ENCODE measurements at regions not wholly inside any gene's neighbourhood (a gene's known extent, or its start where the extent isn't known, plus 50 kb on each side); places are given as distances from the start of the nearest gene placed in this dataset.
"Not testable (repeated sequence)": the region's sequence is repeated elsewhere in the genome, so short reads cannot be mapped to it uniquely, and the experiment has no call there.

DNA sequence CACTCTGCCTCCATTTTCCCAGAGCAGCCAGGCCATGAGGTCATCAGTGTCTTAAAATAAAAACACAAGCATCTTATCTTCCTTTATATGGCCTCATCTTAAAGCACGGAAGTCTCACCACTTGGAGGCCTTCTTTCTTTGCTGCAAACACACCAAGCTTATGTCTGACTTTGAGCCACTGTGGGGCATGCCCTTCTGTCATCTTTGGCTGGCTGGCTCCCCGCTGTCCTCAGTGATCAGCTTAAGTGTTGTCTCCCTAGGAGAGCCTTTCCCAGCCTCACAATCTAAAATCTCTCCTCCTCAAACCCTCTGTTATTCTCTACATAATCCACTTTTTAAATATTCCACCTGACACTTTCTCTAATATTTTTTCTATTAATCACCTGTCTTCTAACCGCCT, 191.6 kb upstream of the TTC29 start:
- H3K36me3 ChIP-seq (ENCODE audit: insufficient read depth, low read length) = no peaks in the 10 kb centered on the region
- no peak for DNase-seq (ENCODE audit: low read depth, low spot score)
- H3K9ac ChIP-seq (ENCODE audit: insufficient read length) = no peak overlapping the region
- H3K9me3 ChIP-seq (ENCODE audit: low read depth, low read length) = no peaks in the 10 kb centered on the region
- TF ChIP-seq POLR2AphosphoS5 (IDR thresholded peaks at IDR 0.05; ENCODE audit: borderline replicate concordance, low read depth, low read length) (no peak), FOXP2 (optimal IDR thresholded peaks at IDR 0.05; ENCODE audit: control extremely low read depth, extremely low read length, insufficient read depth) (no peak), EZH2 (IDR thresholded peaks at IDR 0.05) (no peak)
- no peak overlapping the region for H3K4me3 ChIP-seq
- no peak overlapping the region for H3K27ac ChIP-seq

DNA sequence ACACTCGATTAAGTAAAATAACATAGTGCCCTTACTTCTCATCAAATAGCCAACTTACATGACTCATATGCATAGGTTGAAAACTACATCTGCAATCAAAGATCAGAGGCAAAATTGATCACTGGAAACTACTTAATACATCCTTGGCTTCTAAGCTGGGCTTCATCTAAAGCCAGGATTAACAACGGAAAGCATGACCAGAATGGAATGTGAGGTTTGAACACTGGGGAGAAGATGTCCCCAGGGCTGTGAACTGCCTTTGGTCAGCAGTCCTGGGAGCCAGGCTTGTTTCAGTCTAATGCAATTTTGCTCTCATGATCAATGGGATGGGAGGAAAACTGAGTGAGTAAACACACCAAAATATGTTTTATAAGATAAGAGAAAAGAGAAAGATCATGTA, 192.5 kb upstream of the TTC29 start:
- no peaks in the 10 kb centered on the region for H3K9me3 ChIP-seq (ENCODE audit: low read depth, low read length)
- no peaks in the 10 kb centered on the region for H3K36me3 ChIP-seq (ENCODE audit: insufficient read depth, low read length)
- TF ChIP-seq EZH2 (IDR thresholded peaks at IDR 0.05) (no peak), POLR2AphosphoS5 (IDR thresholded peaks at IDR 0.05; ENCODE audit: borderline replicate concordance, low read depth, low read length) (no peak), FOXP2 (optimal IDR thresholded peaks at IDR 0.05; ENCODE audit: control extremely low read depth, extremely low read length, insufficient read depth) (no peak)
- H3K9ac ChIP-seq (ENCODE audit: insufficient read length) = no peak overlapping the region
- no peak for DNase-seq (ENCODE audit: low read depth, low spot score)
- H3K27ac ChIP-seq = no peak overlapping the region
- H3K4me3 ChIP-seq = no peak overlapping the region

DNA sequence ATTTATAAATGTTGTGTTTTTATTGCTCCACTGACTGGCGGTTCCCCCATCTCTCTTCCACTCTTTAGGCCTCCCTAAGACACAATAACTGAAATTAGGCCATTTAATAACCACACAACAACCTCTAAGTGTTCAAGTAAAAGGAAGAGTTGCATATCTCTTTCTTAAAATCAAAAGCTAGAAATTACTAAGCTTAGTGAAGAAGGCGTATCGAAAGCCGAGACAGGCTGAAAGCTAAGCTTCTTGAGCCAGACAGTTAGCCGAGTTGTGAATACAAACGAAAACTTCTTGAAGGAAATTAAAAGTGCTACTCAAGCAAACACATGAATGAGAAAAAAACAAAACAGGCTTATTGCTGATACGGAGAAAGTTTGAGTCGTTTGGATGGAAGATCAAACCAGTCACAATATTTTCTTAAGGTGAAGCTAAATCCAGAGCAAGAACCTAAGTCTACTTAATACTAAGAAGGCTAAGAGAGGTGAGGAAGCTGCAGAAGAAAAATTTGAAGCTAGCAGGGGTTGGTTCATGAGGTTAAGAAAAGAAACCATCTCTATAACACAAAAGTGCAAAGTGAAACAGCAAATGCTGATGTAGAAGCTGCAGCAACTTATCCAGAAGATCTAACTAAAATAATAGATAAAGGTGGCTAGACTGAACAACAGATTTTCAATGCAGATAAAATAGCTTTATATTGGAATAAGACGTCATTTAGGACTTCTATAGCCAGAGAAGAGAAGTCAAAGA, 194.0 kb upstream of the TTC29 start:
- Histone ChIP-seq H3K27ac (no peak overlapping the region), H3K4me3 (no peak overlapping the region), H3K9me3 (ENCODE audit: low read depth, low read length) (no peaks in the 10 kb centered on the region), H3K36me3 (ENCODE audit: insufficient read depth, low read length) (no peaks in the 10 kb centered on the region), H3K9ac (ENCODE audit: insufficient read length) (no peak overlapping the region)
- no peak for DNase-seq (ENCODE audit: low read depth, low spot score)
- TF ChIP-seq POLR2AphosphoS5 (IDR thresholded peaks at IDR 0.05; ENCODE audit: borderline replicate concordance, low read depth, low read length) = no peak
- TF ChIP-seq EZH2 (IDR thresholded peaks at IDR 0.05) = no peak
- no peak for TF ChIP-seq FOXP2 (optimal IDR thresholded peaks at IDR 0.05; ENCODE audit: control extremely low read depth, extremely low read length, insufficient read depth)

DNA sequence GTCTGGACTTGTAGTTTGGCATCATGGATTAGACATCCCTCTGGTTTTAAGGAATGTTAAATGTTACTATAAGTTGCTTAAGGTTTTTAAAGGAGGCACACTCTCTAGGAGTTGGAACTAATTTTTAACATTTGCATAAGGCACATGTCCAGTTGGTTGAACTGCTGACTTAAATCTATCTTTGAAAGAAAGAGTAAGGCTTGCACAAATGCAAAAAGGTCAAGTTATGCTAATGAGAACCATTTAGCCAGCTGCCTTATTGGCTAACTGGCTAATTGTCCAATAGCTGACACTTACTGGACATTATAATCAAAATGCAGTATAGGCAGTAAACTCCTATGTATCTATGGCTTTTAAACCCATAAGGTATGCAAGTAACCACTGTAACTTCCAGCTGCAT, 206.1 kb upstream of the TTC29 start:
- H3K27ac ChIP-seq = no peak overlapping the region
- no peak for DNase-seq (ENCODE audit: low read depth, low spot score)
- H3K36me3 ChIP-seq (ENCODE audit: insufficient read depth, low read length) = no peaks in the 10 kb centered on the region
- no peak overlapping the region for H3K4me3 ChIP-seq
- no peaks in the 10 kb centered on the region for H3K9me3 ChIP-seq (ENCODE audit: low read depth, low read length)
- TF ChIP-seq EZH2 (IDR thresholded peaks at IDR 0.05) = no peak
- TF ChIP-seq POLR2AphosphoS5 (IDR thresholded peaks at IDR 0.05; ENCODE audit: borderline replicate concordance, low read depth, low read length) = no peak
- no peak for TF ChIP-seq FOXP2 (optimal IDR thresholded peaks at IDR 0.05; ENCODE audit: control extremely low read depth, extremely low read length, insufficient read depth)
- no peak overlapping the region for H3K9ac ChIP-seq (ENCODE audit: insufficient read length)

DNA sequence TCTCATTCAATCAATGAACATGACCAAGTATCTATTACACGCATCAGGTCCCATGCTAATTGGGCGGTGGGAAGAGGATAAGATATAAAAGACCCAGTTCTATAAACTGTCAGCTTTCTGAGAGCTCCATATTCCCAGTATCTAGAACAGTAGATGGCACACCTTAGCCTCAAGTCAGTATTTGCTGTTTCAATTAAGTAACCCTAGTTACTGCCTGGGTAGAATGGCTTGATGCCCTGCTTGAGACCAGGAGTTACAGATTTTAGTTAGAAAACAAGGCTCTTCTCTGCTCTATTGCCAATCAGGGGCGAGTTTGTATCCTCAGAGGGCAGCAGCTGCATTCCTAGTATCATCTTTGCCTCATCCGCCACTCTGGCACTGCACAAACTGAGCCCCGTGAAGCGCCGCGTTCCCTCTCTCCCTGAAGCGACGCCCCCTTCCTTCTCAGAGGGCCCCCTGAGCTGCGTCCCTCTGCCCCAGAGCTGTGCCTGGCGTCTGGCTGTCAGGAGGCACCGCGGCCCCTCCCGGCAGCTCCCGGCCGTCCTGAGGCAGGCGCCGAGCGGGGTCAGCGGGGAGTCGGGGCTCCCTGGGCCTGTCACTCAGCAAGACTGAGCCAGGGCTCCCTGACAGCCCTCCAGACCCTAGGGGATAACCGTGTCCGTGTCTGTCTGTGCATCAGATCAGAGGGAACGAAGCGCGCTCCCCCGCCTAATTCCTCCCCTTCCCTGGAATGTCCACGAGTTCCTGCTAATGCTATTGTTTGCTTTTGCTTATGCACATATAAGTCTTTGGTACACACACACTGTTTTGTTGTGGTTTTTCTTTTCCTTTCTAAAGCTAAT, 212.4 kb upstream of the TTC29 start:
- Histone ChIP-seq H3K36me3 (ENCODE audit: insufficient read depth, low read length) (no peaks in the 10 kb centered on the region), H3K27ac (peak overlapping the region; percentile 63; the same call in 1 of the 2 replicates), H3K9me3 (ENCODE audit: low read depth, low read length) (no peaks in the 10 kb centered on the region), H3K4me3 (peak overlapping the region; percentile 61), H3K9ac (ENCODE audit: insufficient read length) (no peak overlapping the region)
- no peak for DNase-seq (ENCODE audit: low read depth, low spot score)
- no peak for TF ChIP-seq FOXP2 (optimal IDR thresholded peaks at IDR 0.05; ENCODE audit: control extremely low read depth, extremely low read length, insufficient read depth)
- no peak for TF ChIP-seq EZH2 (IDR thresholded peaks at IDR 0.05)
- TF ChIP-seq POLR2AphosphoS5 (IDR thresholded peaks at IDR 0.05; ENCODE audit: borderline replicate concordance, low read depth, low read length) = no peak

DNA sequence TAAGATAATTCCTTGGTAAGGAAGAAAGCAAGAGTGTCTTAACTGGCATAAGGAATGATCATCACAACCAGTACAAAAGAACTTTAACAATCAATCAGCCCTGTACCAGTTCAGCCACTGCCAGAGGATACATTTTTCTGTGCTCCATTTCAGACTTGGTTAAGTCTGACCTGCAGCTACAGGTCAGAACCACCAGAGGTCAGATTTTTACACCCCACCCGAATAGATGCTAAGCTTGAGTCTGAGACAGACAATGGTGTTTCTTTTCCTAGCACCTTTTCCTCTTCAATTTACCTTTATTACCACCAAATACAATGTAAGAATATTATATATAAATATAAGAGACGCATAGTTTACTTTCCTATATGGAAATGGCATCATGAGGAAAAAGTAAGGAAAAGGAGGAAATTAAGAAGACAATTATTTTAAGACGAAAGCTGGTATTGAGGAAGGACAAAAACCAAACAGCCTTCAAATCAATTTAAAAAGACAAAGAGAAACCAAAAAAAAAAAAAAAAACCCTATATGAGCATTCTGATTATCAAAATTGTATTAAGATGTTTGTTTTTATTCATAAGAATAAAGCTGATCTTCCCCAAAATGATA, 215.3 kb upstream of the TTC29 start:
- Histone ChIP-seq H3K27ac (peak overlapping the region; percentile 58), H3K4me3 (no peak overlapping the region), H3K9ac (ENCODE audit: insufficient read length) (no peak overlapping the region), H3K9me3 (ENCODE audit: low read depth, low read length) (no peaks in the 10 kb centered on the region), H3K36me3 (ENCODE audit: insufficient read depth, low read length) (no peaks in the 10 kb centered on the region)
- TF ChIP-seq FOXP2 (optimal IDR thresholded peaks at IDR 0.05; ENCODE audit: control extremely low read depth, extremely low read length, insufficient read depth) (no peak), EZH2 (IDR thresholded peaks at IDR 0.05) (no peak), POLR2AphosphoS5 (IDR thresholded peaks at IDR 0.05; ENCODE audit: borderline replicate concordance, low read depth, low read length) (no peak)
- DNase-seq (ENCODE audit: low read depth, low spot score) = no peak

DNA sequence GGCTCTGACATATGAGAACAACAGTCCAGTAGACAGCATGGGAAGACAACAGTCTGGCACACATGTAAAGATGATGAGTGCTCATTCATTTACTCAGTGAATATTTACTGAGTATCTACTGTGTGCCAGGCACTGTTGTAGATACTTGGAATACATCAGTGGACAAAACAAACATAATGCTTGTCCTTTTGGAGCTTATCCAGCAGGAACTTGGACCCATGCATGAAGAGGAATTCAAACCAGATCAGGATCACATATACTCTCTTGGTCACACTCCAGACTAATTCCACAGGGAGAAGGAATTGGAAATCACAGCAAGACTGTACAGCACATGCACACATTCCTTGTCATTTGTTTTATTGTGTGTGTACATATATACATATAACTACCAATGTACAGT, 217.6 kb upstream of the TTC29 start:
- no peak for DNase-seq (ENCODE audit: low read depth, low spot score)
- Histone ChIP-seq H3K27ac (no peak overlapping the region), H3K36me3 (ENCODE audit: insufficient read depth, low read length) (no peaks in the 10 kb centered on the region), H3K4me3 (no peak overlapping the region), H3K9me3 (ENCODE audit: low read depth, low read length) (no peaks in the 10 kb centered on the region), H3K9ac (ENCODE audit: insufficient read length) (no peak overlapping the region)
- no peak for TF ChIP-seq POLR2AphosphoS5 (IDR thresholded peaks at IDR 0.05; ENCODE audit: borderline replicate concordance, low read depth, low read length)
- TF ChIP-seq EZH2 (IDR thresholded peaks at IDR 0.05) = no peak
- no peak for TF ChIP-seq FOXP2 (optimal IDR thresholded peaks at IDR 0.05; ENCODE audit: control extremely low read depth, extremely low read length, insufficient read depth)

DNA sequence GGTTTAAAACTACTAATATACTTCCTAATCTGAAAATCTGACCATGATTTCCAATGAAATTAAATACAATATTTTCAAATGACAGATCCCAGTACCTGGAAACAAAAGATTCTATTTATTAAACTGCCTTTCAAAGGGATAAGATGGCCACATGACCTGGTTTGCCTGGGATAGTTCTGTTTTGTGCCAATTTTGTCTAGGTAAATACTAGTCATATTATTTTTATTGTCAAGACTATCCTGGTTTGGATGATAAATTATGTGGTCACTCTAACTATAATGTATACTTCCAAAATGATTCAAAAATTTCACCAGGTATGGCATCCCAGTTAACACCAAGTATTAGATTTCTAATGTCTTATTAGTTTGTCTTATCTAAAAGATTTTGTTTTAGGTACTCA, 222.5 kb upstream of the TTC29 start:
- H3K9ac ChIP-seq (ENCODE audit: insufficient read length); H3K27ac ChIP-seq; H3K9me3 ChIP-seq (ENCODE audit: low read depth, low read length); DNase-seq (ENCODE audit: low read depth, low spot score); H3K4me3 ChIP-seq; H3K36me3 ChIP-seq (ENCODE audit: insufficient read depth, low read length): not testable (repeated sequence)
